SK-N-MC (cell line): ENCODE measurements at regions not wholly inside any gene's neighbourhood (a gene's known extent, or its start where the extent isn't known, plus 50 kb on each side); places are given as distances from the start of the nearest gene placed in this dataset.
"Not testable (repeated sequence)": the region's sequence is repeated elsewhere in the genome, so short reads cannot be mapped to it uniquely, and the experiment has no call there.

ENCODE experiments used
- DNase-seq: peaks from one replicate; pipeline ENCODE4 v3.0.0-alpha.2; 2011; ENCODE audit warnings: low read depth, low spot score
- H3K27ac ChIP-seq: fragments of 200-600 bp; sonication (generic); 2 replicates; pipeline ENCODE4 v1.5.1; 2016; ENCODE audit warnings: mixed run types
- H3K36me3 ChIP-seq: fragments of 200-600 bp; sonication (generic); 2 replicates; pipeline ENCODE4 v1.6.1; 2017; ENCODE audit warnings: antibody characterized with exemption, low read length, mixed read lengths; ENCODE audit not compliant: insufficient read depth
- H3K4me3 ChIP-seq: fragments of 200-600 bp; sonication (generic); 2 replicates; pipeline ENCODE4 v1.5.1; 2016
- H3K9ac ChIP-seq: fragments of 200-600 bp; sonication (generic); 2 replicates; pipeline ENCODE4 v1.8.0; 2017; ENCODE audit warnings: mixed run types, mixed read lengths; ENCODE audit not compliant: insufficient read length
- H3K9me3 ChIP-seq: fragments of 200-600 bp; sonication (generic); 2 replicates; pipeline ENCODE4 v1.6.1; 2017; ENCODE audit warnings: low read depth, mild to moderate bottlenecking, antibody characterized with exemption, low read length, moderate library complexity, mixed read lengths
- EZH2 ChIP-seq: fragments of 200-600 bp; sonication (generic); IDR thresholded peaks from one replicate; pipeline ENCODE4 v1.6.1; 2017; ENCODE audit warnings: antibody characterized with exemption
- FOXP2 ChIP-seq: optimal IDR thresholded peaks from 2 replicates; pipeline ENCODE3; 2011; ENCODE audit warnings: mild to moderate bottlenecking, moderate library complexity; ENCODE audit not compliant: insufficient read depth; ENCODE audit errors: extremely low read length, control extremely low read depth
- POLR2AphosphoS5 ChIP-seq: IDR thresholded peaks from 2 replicates; pipeline ENCODE4 v1.6.1; 2012; ENCODE audit warnings: mild to moderate bottlenecking, low read depth, low read length, borderline replicate concordance

DNA sequence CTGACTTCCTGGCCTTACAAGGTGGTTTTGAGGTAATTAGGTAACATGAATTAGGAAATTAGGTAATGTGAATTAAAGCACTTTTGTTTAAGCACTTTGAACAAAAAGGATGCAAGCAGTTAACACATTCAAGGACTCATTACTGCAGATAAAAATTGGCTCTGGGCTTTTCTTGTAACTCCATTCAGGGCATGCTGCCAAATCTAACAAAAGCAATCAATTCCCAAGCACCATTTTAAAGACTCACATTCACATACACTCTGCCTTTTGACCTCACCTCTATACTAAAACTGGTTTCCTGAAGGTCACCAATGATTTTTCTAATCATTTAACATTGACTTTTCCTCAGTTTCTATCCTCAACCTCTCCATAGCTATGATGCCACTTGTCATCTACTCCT is 251.2 kb upstream of the RHOBTB1 start:
- Histone ChIP-seq H3K9ac (no peak overlapping the region), H3K36me3 (no peaks in the 10 kb centered on the region), H3K9me3 (no peaks in the 10 kb centered on the region), H3K4me3 (no peak overlapping the region), H3K27ac (no peak overlapping the region)
- no peak for DNase-seq
- no peak for TF ChIP-seq POLR2AphosphoS5
- no peak for TF ChIP-seq EZH2

DNA sequence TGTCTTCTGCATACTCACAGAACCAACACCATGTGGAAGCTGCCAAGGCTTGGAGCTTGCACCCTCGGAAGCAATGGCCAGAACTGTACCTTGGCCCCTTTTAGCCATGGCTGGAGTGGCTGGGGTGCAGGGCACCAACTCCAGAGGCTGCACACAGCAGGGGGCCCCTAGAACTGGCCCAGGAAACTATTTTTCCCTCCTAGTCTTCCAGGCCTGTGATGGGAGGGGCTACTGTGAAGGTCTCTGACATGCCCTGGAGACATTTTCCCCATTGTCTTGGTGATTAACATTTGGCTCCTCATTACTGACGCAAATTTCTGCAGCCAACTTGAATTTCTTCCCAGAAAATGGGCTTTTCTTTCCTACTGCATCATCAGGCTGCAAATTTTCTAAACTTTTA is 248.6 kb upstream of the RHOBTB1 start:
- not testable (repeated sequence) for H3K9me3 ChIP-seq, H3K9ac ChIP-seq, DNase-seq, H3K4me3 ChIP-seq, H3K36me3 ChIP-seq, H3K27ac ChIP-seq

- H3K36me3 ChIP-seq, result no peaks in the 10 kb centered on the region
- DNase-seq, result no peak
- no peak overlapping the region for H3K27ac ChIP-seq
- TF ChIP-seq FOXP2 (no peak), POLR2AphosphoS5 (no peak), EZH2 (no peak)
- no peak overlapping the region for H3K4me3 ChIP-seq
- no peaks in the 10 kb centered on the region for H3K9me3 ChIP-seq
- no peak overlapping the region for H3K9ac ChIP-seq
Measured at GRCh38 chr10:61192042-61192441, 248.1 kb upstream of the RHOBTB1 start.

- H3K27ac ChIP-seq, result no peak overlapping the region
- no peak overlapping the region for H3K9ac ChIP-seq
- H3K36me3 ChIP-seq, result no peaks in the 10 kb centered on the region
- no peak for TF ChIP-seq EZH2
- no peaks in the 10 kb centered on the region for H3K9me3 ChIP-seq
- no peak overlapping the region for H3K4me3 ChIP-seq
- no peak for DNase-seq
Measured at GRCh38 chr10:61189912-61190311, 245.9 kb upstream of the RHOBTB1 start.

DNA sequence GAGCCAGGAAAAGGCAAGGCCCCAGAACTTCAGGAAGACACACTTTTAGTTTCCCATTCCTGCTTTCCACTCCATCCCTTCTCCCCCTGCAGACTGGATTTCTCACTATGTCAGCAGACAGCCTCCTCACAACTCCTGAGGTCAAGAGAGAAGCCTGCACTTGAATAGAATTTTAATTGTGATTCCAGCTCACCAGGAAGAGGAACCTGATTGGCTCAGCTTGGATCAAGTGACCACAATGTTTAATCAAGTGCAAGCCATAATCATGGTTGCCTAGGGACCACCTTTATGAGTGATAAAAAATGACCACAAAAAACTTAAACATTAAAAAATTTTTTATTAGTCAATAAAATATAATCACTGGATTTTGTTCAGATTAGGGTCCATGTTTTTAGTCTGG is 244.7 kb upstream of the RHOBTB1 start:
- TF ChIP-seq EZH2 (no peak), FOXP2 (no peak), POLR2AphosphoS5 (no peak)
- Histone ChIP-seq H3K9me3 (no peaks in the 10 kb centered on the region), H3K27ac (no peak overlapping the region), H3K4me3 (no peak overlapping the region), H3K36me3 (no peaks in the 10 kb centered on the region), H3K9ac (no peak overlapping the region)
- no peak for DNase-seq

DNA sequence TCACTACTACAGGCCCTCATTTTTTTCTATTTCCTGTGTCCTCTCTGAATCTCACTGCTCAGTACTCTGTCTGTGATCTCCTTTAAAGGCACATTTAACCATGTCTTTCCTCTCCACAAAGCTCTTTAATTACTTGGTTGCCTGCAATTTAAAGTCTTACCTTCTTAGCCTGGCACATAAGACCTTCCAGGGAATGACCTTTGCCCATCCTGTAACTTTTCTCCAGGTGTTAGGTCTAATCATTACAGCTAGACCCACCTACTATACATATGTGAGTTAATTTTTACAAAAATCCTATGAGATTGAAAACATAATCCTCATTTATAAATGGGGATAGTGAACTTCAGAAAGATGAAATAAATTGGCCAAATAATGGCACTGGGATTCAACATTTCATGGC is 244.1 kb upstream of the RHOBTB1 start:
- H3K4me3 ChIP-seq, result no peak overlapping the region
- TF ChIP-seq FOXP2 (no peak), EZH2 (no peak), POLR2AphosphoS5 (no peak)
- DNase-seq, result no peak
- no peak overlapping the region for H3K27ac ChIP-seq
- no peak overlapping the region for H3K9ac ChIP-seq
- H3K9me3 ChIP-seq, result no peaks in the 10 kb centered on the region
- no peaks in the 10 kb centered on the region for H3K36me3 ChIP-seq

DNA sequence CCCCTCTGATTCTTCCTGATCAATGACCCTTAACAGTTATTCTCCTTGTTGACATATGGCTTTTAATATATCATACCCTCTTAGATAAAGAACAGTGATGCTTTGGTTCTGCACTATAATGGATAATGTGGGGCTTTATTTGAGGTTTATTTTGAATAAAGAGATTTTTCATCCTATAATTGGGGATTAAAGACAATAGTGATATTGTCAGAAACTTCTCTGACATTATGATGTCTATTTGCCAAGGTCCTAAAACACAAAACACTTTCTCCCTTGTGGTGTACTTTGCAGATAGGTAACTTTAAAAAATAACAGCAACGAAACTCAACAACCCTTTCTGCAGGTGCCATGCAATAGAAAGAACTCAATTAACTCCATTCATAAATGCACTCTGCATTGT is 243.6 kb upstream of the RHOBTB1 start:
- Histone ChIP-seq H3K36me3 (no peaks in the 10 kb centered on the region), H3K9me3 (no peaks in the 10 kb centered on the region), H3K27ac (no peak overlapping the region), H3K4me3 (no peak overlapping the region), H3K9ac (no peak overlapping the region)
- TF ChIP-seq POLR2AphosphoS5, result no peak
- TF ChIP-seq FOXP2, result no peak
- no peak for TF ChIP-seq EZH2
- DNase-seq, result no peak

DNA sequence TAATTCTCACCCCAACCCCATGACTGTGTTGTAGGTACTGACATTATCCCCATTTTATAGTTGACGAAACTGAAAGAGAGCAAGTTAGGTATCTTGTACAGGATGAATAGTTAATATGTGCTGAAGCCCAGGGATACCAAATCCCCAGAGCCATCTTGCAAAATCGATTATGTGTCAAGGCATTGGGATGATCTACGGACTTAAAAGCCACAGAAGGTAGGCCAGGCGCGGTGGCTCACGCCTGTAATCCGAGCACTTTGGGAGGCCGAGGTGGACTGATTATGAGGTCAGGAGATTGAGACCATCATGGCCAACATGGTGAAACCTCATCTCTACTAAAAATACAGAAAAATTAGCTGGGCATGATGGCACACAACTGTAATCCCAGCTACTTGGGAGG is 242.4 kb upstream of the RHOBTB1 start:
- H3K36me3 ChIP-seq, result no peaks in the 10 kb centered on the region
- H3K9me3 ChIP-seq, result no peaks in the 10 kb centered on the region
- no peak overlapping the region for H3K27ac ChIP-seq
- no peak for TF ChIP-seq FOXP2
- no peak for TF ChIP-seq POLR2AphosphoS5
- no peak for TF ChIP-seq EZH2
- H3K9ac ChIP-seq, result no peak overlapping the region
- H3K4me3 ChIP-seq, result no peak overlapping the region
- no peak for DNase-seq

GRCh38 chr10:61184429-61184828 is 240.4 kb upstream of the RHOBTB1 start:
- Histone ChIP-seq H3K9me3 (no peaks in the 10 kb centered on the region), H3K9ac (no peak overlapping the region), H3K27ac (no peak overlapping the region), H3K36me3 (no peaks in the 10 kb centered on the region), H3K4me3 (no peak overlapping the region)
- DNase-seq, result no peak
- TF ChIP-seq EZH2 (no peak), FOXP2 (no peak), POLR2AphosphoS5 (no peak)
